ENCODE measurements at regions not wholly inside any gene's neighbourhood (a gene's known extent, or its start where the extent isn't known, plus 50 kb on each side); places are given as distances from the start of the nearest gene placed in this dataset.

- TF ChIP-seq CTCF (IDR thresholded peaks at IDR 0.05) (no peak), POLR2A (IDR thresholded peaks at IDR 0.05) (no peak), POLR2AphosphoS5 (IDR thresholded peaks at IDR 0.05) (no peak)
Observed at GRCh38 chr2:220601674-220602073, 970.4 kb downstream of the EPHA4 start.

Measured in breast epithelium (tissue), 3 donors.